Epithelial cell of esophagus (primary cell): ENCODE measurements at regions not wholly inside any gene's neighbourhood (a gene's known extent, or its start where the extent isn't known, plus 50 kb on each side); places are given as distances from the start of the nearest gene placed in this dataset.
A peak's percentile ranks its signal among the peaks of the same experiment; 100 is the strongest.
"Not testable (repeated sequence)": the region's sequence is repeated elsewhere in the genome, so short reads cannot be mapped to it uniquely, and the experiment has no call there.

Source experiments
- DNase-seq: peaks from one replicate; pipeline ENCODE4 v3.0.0; 2010; ENCODE audit warnings: low read depth
- H3K4me3 ChIP-seq: 2 replicates; pipeline ENCODE4 v1.5.1; 2011; ENCODE audit warnings: mild to moderate bottlenecking, low read length, control low read depth
- CTCF ChIP-seq: IDR thresholded peaks from 2 replicates; pipeline ENCODE4 v1.5.1; 2011; ENCODE audit warnings: low read depth, mild to moderate bottlenecking, low read length, control low read depth, inconsistent platforms; ENCODE audit not compliant: insufficient read depth; ENCODE audit errors: missing control alignments

DNA sequence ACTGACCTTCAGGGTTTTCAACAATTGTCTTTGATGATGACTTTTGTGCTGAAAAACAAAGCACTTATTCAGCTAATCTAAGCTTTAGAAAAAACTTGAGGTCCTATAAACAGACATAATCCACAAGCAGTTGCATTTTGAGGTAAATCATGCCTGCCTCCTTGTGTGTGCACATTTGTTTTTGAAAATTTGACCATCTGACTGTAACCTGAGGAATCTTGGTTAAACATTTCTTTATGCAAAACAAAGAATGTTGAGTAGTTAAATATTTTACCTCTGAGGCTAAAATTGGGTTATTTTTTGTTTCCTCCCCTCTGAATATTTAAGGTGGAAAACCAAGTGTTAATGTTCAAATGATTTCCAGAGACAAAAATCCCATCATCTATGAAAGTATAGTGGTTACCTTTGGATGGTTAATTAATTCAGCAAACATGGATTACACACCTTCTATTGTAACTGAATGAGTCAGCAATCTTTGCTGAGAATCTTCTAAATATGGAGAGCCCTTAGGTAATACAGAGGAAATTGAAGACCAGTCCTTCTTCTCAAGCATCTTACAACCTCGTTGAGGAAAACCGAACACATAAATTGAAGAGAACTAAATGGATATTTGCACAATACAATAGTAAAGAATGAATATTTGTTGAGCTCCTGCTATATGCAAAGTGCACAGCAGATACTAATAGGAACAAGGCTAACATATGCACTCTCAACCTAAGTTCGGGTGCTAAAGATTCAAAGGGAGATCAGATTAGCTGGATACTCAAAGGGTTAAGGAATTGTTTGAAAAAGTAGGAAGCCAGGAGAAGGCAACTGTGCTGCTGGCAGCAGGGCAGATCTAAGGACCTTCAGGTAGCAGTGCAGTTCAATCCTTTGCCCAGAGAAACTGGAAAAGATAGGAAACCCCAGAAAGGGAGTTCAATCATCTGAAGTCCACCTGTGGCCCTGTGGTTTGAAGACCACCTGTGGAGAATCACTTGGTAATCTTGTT, 115.2 kb downstream of the BMP4 start:
- DNase-seq: peak; percentile 65
- no peak for TF ChIP-seq CTCF
- H3K4me3 ChIP-seq: no peak overlapping the region

GRCh38 chr14:53840444-53840843, 116.2 kb downstream of the BMP4 start:
- H3K4me3 ChIP-seq: no peak overlapping the region
- no peak for TF ChIP-seq CTCF
- DNase-seq: peak; percentile 91

GRCh38 chr14:53838374-53838773, 118.3 kb downstream of the BMP4 start:
- no peak for TF ChIP-seq CTCF
- no peak for DNase-seq
- no peak overlapping the region for H3K4me3 ChIP-seq

DNA sequence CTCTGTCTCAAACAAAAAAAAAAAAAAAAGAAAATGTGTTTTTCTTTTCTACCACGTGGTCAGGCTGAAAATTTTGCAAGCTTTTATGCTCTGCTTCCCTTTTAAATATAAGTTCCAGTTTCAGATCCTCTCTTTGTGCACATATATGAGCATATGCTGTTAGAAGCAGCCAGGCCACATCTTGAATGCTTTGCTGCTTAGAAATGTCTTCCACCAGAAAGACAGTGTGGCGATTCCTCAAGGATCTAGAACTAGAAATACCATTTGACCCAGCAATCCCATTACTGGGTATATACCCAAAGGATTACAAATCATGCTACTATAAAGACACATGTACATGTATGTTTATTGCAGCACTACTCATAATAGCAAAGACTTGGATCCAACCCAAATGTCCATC, 119.0 kb downstream of the BMP4 start:
- not testable (repeated sequence) for DNase-seq, H3K4me3 ChIP-seq

GRCh38 chr14:53836551-53836950, 120.1 kb downstream of the BMP4 start:
- TF ChIP-seq CTCF: no peak
- H3K4me3 ChIP-seq: no peak overlapping the region
- no peak for DNase-seq

DNA sequence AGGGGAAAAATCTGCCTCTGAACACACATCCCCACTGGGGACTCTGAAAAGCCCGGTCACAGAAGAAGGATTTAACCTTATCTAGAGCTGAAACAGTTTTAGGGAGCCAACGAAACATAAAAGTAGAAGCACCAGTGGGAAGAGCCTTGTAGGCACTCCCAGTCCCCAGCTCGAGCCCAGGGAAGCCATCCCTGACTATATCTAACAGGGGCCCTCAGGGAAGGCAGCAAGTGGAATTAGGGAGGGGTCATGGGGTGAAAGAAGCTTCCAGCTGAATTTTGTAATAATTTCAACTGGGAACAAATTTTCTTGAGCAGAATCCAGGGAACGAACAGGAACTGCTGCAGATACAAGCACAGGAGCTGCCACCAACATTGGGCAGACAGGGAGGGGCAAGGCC, 127.8 kb downstream of the BMP4 start:
- DNase-seq: no peak
- no peak overlapping the region for H3K4me3 ChIP-seq
- TF ChIP-seq CTCF: no peak

- H3K4me3 ChIP-seq: no peak overlapping the region
- no peak for TF ChIP-seq CTCF
- DNase-seq: no peak
Measured at GRCh38 chr14:53824061-53824460, 132.6 kb downstream of the BMP4 start.
